Endothelial cell (in vitro differentiated cells): ENCODE measurements at regions not wholly inside any gene's neighbourhood (a gene's known extent, or its start where the extent isn't known, plus 50 kb on each side); places are given as distances from the start of the nearest gene placed in this dataset.

ENCODE experiments used
- DNase-seq: peaks from one replicate; pipeline ENCODE4 v3.0.0; 2021; ENCODE audit warnings: low spot score
- H3K27ac Mint-ChIP-seq: one replicate; pipeline ENCODE4 v1.8.0; 2021; ENCODE audit warnings: mixed read lengths, inconsistent platforms; ENCODE audit not compliant: unreplicated experiment
- H3K27me3 Mint-ChIP-seq: one replicate; pipeline ENCODE4 v1.8.0; 2021; ENCODE audit warnings: mild to moderate bottlenecking, moderate library complexity, mixed read lengths, inconsistent platforms; ENCODE audit not compliant: unreplicated experiment
- H3K36me3 Mint-ChIP-seq: one replicate; pipeline ENCODE4 v1.8.0; 2021; ENCODE audit warnings: mild to moderate bottlenecking, low read depth, mixed read lengths, inconsistent platforms; ENCODE audit not compliant: unreplicated experiment
- H3K4me1 Mint-ChIP-seq: one replicate; pipeline ENCODE4 v1.8.0; 2021; ENCODE audit warnings: mild to moderate bottlenecking, mixed read lengths, inconsistent platforms; ENCODE audit not compliant: unreplicated experiment
- H3K4me3 Mint-ChIP-seq: one replicate; pipeline ENCODE4 v1.8.0; 2021; ENCODE audit warnings: mild to moderate bottlenecking, mixed read lengths, inconsistent platforms; ENCODE audit not compliant: unreplicated experiment
- H3K9me3 Mint-ChIP-seq: one replicate; pipeline ENCODE4 v1.8.0; 2021; ENCODE audit warnings: mixed read lengths, inconsistent platforms; ENCODE audit not compliant: unreplicated experiment
- CTCF ChIP-seq: fragments of 200-600 bp; sonication (generic); IDR thresholded peaks from one replicate; pipeline ENCODE4 v1.5.0; 2021; ENCODE audit warnings: antibody characterized with exemption; ENCODE audit not compliant: unreplicated experiment

- Mint-ChIP-seq H3K27ac (no peak overlapping the region), H3K4me1 (no peaks in the 10 kb centered on the region), H3K27me3 (peaks cover 1% of the 10 kb centered on the region), H3K9me3 (no peaks in the 10 kb centered on the region), H3K4me3 (no peak overlapping the region), H3K36me3 (no peaks in the 10 kb centered on the region)
- TF ChIP-seq CTCF, result no peak
- no peak for DNase-seq
Measured at GRCh38 chr1:116308276-116308675, 64.8 kb upstream of the ATP1A1 start.

GRCh38 chr1:116309090-116309870 lies 63.8 kb upstream of the ATP1A1 start:
- no peaks in the 10 kb centered on the region for H3K4me1 Mint-ChIP-seq
- H3K27me3 Mint-ChIP-seq, result peaks cover 1% of the 10 kb centered on the region
- no peak for TF ChIP-seq CTCF
- no peak overlapping the region for H3K4me3 Mint-ChIP-seq
- no peaks in the 10 kb centered on the region for H3K9me3 Mint-ChIP-seq
- H3K27ac Mint-ChIP-seq, result no peak overlapping the region
- no peaks in the 10 kb centered on the region for H3K36me3 Mint-ChIP-seq
- DNase-seq, result no peak

GRCh38 chr1:116310180-116310579 lies 62.9 kb upstream of the ATP1A1 start:
- H3K9me3 Mint-ChIP-seq, result no peaks in the 10 kb centered on the region
- H3K27me3 Mint-ChIP-seq, result peaks cover 1% of the 10 kb centered on the region
- H3K4me3 Mint-ChIP-seq, result no peak overlapping the region
- H3K4me1 Mint-ChIP-seq, result no peaks in the 10 kb centered on the region
- no peak overlapping the region for H3K27ac Mint-ChIP-seq
- no peaks in the 10 kb centered on the region for H3K36me3 Mint-ChIP-seq
- TF ChIP-seq CTCF, result no peak
- DNase-seq, result no peak

- no peak overlapping the region for H3K4me3 Mint-ChIP-seq
- no peaks in the 10 kb centered on the region for H3K36me3 Mint-ChIP-seq
- no peaks in the 10 kb centered on the region for H3K9me3 Mint-ChIP-seq
- TF ChIP-seq CTCF, result no peak
- peaks cover 1% of the 10 kb centered on the region for H3K27me3 Mint-ChIP-seq
- H3K4me1 Mint-ChIP-seq, result no peaks in the 10 kb centered on the region
- no peak for DNase-seq
- H3K27ac Mint-ChIP-seq, result no peak overlapping the region
Measured at GRCh38 chr1:116311193-116311592, 61.9 kb upstream of the ATP1A1 start.
